Ascending aorta (tissue), 2 donors: ENCODE measurements at regions not wholly inside any gene's neighbourhood (a gene's known extent, or its start where the extent isn't known, plus 50 kb on each side); places are given as distances from the start of the nearest gene placed in this dataset.

Experiments used
- DNase-seq, 2 donors: peaks; one replicate each; pipeline ENCODE4 v3.0.0-alpha.2; 2019; ENCODE audit warnings: low spot score in 2 of 2
- H3K27ac ChIP-seq, 2 donors: fragments of 200-600 bp; sonication (generic); one replicate each; pipeline ENCODE4 v1.5.1; 2016 to 2017; ENCODE audit warnings: mild to moderate bottlenecking in 1 of 2
- H3K27me3 ChIP-seq: fragments of 200-600 bp; sonication (generic); one replicate; pipeline ENCODE4 v1.5.1; 2017
- H3K36me3 ChIP-seq, 2 donors: fragments of 200-600 bp; sonication (generic); one replicate each; pipeline ENCODE4 v1.5.1; 2016
- H3K4me1 ChIP-seq, 2 donors: fragments of 200-600 bp; sonication (generic); one replicate each; pipeline ENCODE4 v1.5.1; 2016 to 2017; ENCODE audit warnings: mild to moderate bottlenecking in 1 of 2
- H3K4me3 ChIP-seq, 2 donors: fragments of 200-600 bp; sonication (generic); one replicate each; pipeline ENCODE4 v1.5.1; 2016 to 2017; ENCODE audit warnings: mild to moderate bottlenecking in 1 of 2
- H3K9me3 ChIP-seq, 2 donors: fragments of 200-600 bp; sonication (generic); one replicate each; pipeline ENCODE4 v1.5.1; 2016
- CTCF ChIP-seq, 3 experiments: fragments of 200-600 bp in 2 of 3; fragments of 450-650 bp in 1 of 3; sonication (generic) in 2 of 3; IDR thresholded peaks; one replicate each; pipeline ENCODE4 v1.5.1; 2016 to 2019; ENCODE audit warnings: antibody characterized with exemption in 3 of 3, mild to moderate bottlenecking in 1 of 3, moderate library complexity in 1 of 3
- intact Hi-C: fragments of 100-400 bp; cut with DNase I; formaldehyde crosslinking; loops from one replicate; pipeline ENCODE4 v1.15.1; 2023

- DNase-seq: no peak
- H3K36me3 ChIP-seq: no peaks in the 10 kb centered on the region
- H3K4me3 ChIP-seq: no peak overlapping the region
- peaks cover 0 to 4% of the 10 kb centered on the region in 2 donors for H3K9me3 ChIP-seq
- TF ChIP-seq CTCF (IDR thresholded peaks at IDR 0.05): no peak
- no peak overlapping the region for H3K27ac ChIP-seq
- intact Hi-C loops: no loop called here
- H3K4me1 ChIP-seq: no peaks in the 10 kb centered on the region
- H3K27me3 ChIP-seq: no peaks in the 10 kb centered on the region
These were observed 497.4 kb downstream of the FSCB start for GRCh38 chr14:44009642-44010041.

GRCh38 chr14:43988989-43989388 lies 518.1 kb downstream of the FSCB start:
- H3K36me3 ChIP-seq: no peaks in the 10 kb centered on the region
- no peak for TF ChIP-seq CTCF (IDR thresholded peaks at IDR 0.05)
- no peak overlapping the region for H3K27ac ChIP-seq
- no peaks in the 10 kb centered on the region for H3K9me3 ChIP-seq
- DNase-seq: no peak
- H3K4me3 ChIP-seq: no peak overlapping the region
- H3K4me1 ChIP-seq: no peaks in the 10 kb centered on the region
- H3K27me3 ChIP-seq: no peaks in the 10 kb centered on the region
- intact Hi-C loops: no loop called here

- Histone ChIP-seq H3K4me1 (no peaks in the 10 kb centered on the region), H3K4me3 (no peak overlapping the region), H3K27me3 (no peaks in the 10 kb centered on the region), H3K27ac (no peak overlapping the region), H3K36me3 (no peaks in the 10 kb centered on the region), H3K9me3 (no peaks in the 10 kb centered on the region)
- intact Hi-C loops: no loop called here
- TF ChIP-seq CTCF (IDR thresholded peaks at IDR 0.05): no peak
- no peak for DNase-seq
These were observed 523.4 kb downstream of the FSCB start for GRCh38 chr14:43983721-43984120.

- DNase-seq: no peak
- no peak overlapping the region for H3K27ac ChIP-seq
- no peak for TF ChIP-seq CTCF (IDR thresholded peaks at IDR 0.05)
- intact Hi-C loops: no loop called here
- no peaks in the 10 kb centered on the region for H3K36me3 ChIP-seq
- no peaks in the 10 kb centered on the region for H3K9me3 ChIP-seq
- no peak overlapping the region for H3K4me3 ChIP-seq
- H3K27me3 ChIP-seq: no peaks in the 10 kb centered on the region
- H3K4me1 ChIP-seq: no peaks in the 10 kb centered on the region
These were observed 525.8 kb downstream of the FSCB start for GRCh38 chr14:43981135-43981768.

- no peak for TF ChIP-seq CTCF (IDR thresholded peaks at IDR 0.05)
- no peak overlapping the region for H3K27ac ChIP-seq
- no peaks in the 10 kb centered on the region for H3K27me3 ChIP-seq
- H3K4me3 ChIP-seq: no peak overlapping the region
- H3K9me3 ChIP-seq: no peaks in the 10 kb centered on the region
- no peaks in the 10 kb centered on the region for H3K4me1 ChIP-seq
- no peak for DNase-seq
- H3K36me3 ChIP-seq: no peaks in the 10 kb centered on the region
- intact Hi-C loops: no loop called here
These were observed 550.3 kb downstream of the FSCB start for GRCh38 chr14:43956741-43957140.

- no peak overlapping the region for H3K27ac ChIP-seq
- H3K27me3 ChIP-seq: no peaks in the 10 kb centered on the region
- H3K36me3 ChIP-seq: no peaks in the 10 kb centered on the region
- no peak overlapping the region for H3K4me3 ChIP-seq
- intact Hi-C loops: no loop called here
- no peak for TF ChIP-seq CTCF (IDR thresholded peaks at IDR 0.05)
- DNase-seq: no peak
- no peaks in the 10 kb centered on the region for H3K4me1 ChIP-seq
- H3K9me3 ChIP-seq: no peaks in the 10 kb centered on the region
These were observed 557.7 kb downstream of the FSCB start for GRCh38 chr14:43949400-43949799.
